ENCODE measurements at regions not wholly inside any gene's neighbourhood (a gene's known extent, or its start where the extent isn't known, plus 50 kb on each side); places are given as distances from the start of the nearest gene placed in this dataset.

GRCh38 chr4:1542226-1542490 lies 135.9 kb upstream of the NKX1-1 start:
- no peak for DNase-seq

GRCh38 chr4:1541449-1542225 lies 135.4 kb upstream of the NKX1-1 start:
- no peak for DNase-seq

- peak in 1 of 3 donors; percentile 12 for DNase-seq
These were observed 134.5 kb upstream of the NKX1-1 start for GRCh38 chr4:1540601-1541375.

GRCh38 chr4:1539859-1540600 lies 133.8 kb upstream of the NKX1-1 start:
- no peak for DNase-seq

GRCh38 chr4:1538941-1539772 lies 132.9 kb upstream of the NKX1-1 start:
- no peak for DNase-seq

GRCh38 chr4:1538096-1538410 lies 131.8 kb upstream of the NKX1-1 start:
- DNase-seq = no peak

- DNase-seq = no peak
These were observed 131.3 kb upstream of the NKX1-1 start for GRCh38 chr4:1537410-1538095.

GRCh38 chr4:1536579-1537409 lies 130.6 kb upstream of the NKX1-1 start:
- no peak for DNase-seq

- DNase-seq = no peak
These were observed 129.8 kb upstream of the NKX1-1 start for GRCh38 chr4:1535926-1536578.

GRCh38 chr4:1534876-1535526 lies 128.8 kb upstream of the NKX1-1 start:
- no peak for DNase-seq

- no peak for DNase-seq
These were observed 128.0 kb upstream of the NKX1-1 start for GRCh38 chr4:1534095-1534872.

GRCh38 chr4:1533501-1534064 lies 127.3 kb upstream of the NKX1-1 start:
- DNase-seq = no peak

GRCh38 chr4:1532549-1533395 lies 126.5 kb upstream of the NKX1-1 start:
- DNase-seq = no peak

GRCh38 chr4:1531683-1532548 lies 125.7 kb upstream of the NKX1-1 start:
- no peak for DNase-seq

GRCh38 chr4:1530356-1530755 lies 124.1 kb upstream of the NKX1-1 start:
- no peak for DNase-seq

GRCh38 chr4:1524761-1525160 lies 118.5 kb upstream of the NKX1-1 start:
- no peak for DNase-seq

Measured in suppressor macrophage treated with lipopolysaccharide for 1 hour (primary cell).